Breast epithelium (tissue), 4 donors: ENCODE measurements at regions not wholly inside any gene's neighbourhood (a gene's known extent, or its start where the extent isn't known, plus 50 kb on each side); places are given as distances from the start of the nearest gene placed in this dataset.

Source experiments
- DNase-seq, 2 donors: peaks; one replicate each; pipeline ENCODE4 v3.0.0-alpha.2; 2019; ENCODE audit warnings: low spot score in 2 of 2
- H3K27ac ChIP-seq, 2 donors: fragments of 200-600 bp; sonication (generic) in 1 of 2; one replicate each; pipeline ENCODE4 v1.5.1; 2016 to 2019; ENCODE audit warnings: mild to moderate bottlenecking in 1 of 2
- H3K27me3 ChIP-seq, 2 donors: fragments of 200-600 bp; sonication (generic) in 1 of 2; one replicate each; pipeline versions ENCODE4 v1.5.1 to v1.6.0; 2017 to 2019; ENCODE audit warnings: control low read depth in 1 of 2, mild to moderate bottlenecking in 1 of 2
- H3K36me3 ChIP-seq: fragments of 200-600 bp; one replicate; pipeline ENCODE4 v1.5.1; 2019
- H3K4me1 ChIP-seq, 2 donors: fragments of 200-600 bp; sonication (generic); one replicate each; pipeline ENCODE4 v1.5.1; 2016 to 2019; ENCODE audit warnings: control low read depth in 1 of 2
- H3K4me3 ChIP-seq, 3 donors: fragments of 200-600 bp; sonication (generic); 1 replicate in 2 of 3; 2 replicates in 1 of 3; pipeline ENCODE4 v1.5.1; 2016 to 2019; ENCODE audit warnings: mild to moderate bottlenecking in 3 of 3, moderate library complexity in 2 of 3
- H3K9me3 ChIP-seq, 2 donors: fragments of 200-600 bp; sonication (generic) in 1 of 2; one replicate each; pipeline ENCODE4 v1.5.1; 2016 to 2019; ENCODE audit warnings: control low read depth in 1 of 2
- POLR2A ChIP-seq: fragments of 450-650 bp; IDR thresholded peaks from one replicate; pipeline ENCODE4 v1.6.1; 2016; ENCODE audit warnings: antibody characterized with exemption, mild to moderate bottlenecking, moderate library complexity
- POLR2AphosphoS5 ChIP-seq, 3 donors: sonication (generic); formaldehyde crosslinking; IDR thresholded peaks; one replicate each; pipeline ENCODE4 v1.6.1; 2017; ENCODE audit warnings: antibody characterized with exemption in 3 of 3
- intact Hi-C: fragments of 100-400 bp; cut with DNase I; formaldehyde crosslinking; loops from one replicate; pipeline ENCODE4 v1.15.1; 2023; ENCODE audit warnings: low total_unique reads
- TF ChIP-seq, protein P1 (sequence below), 3 donors: fragments of 450-650 bp; IDR thresholded peaks; one replicate each; pipeline ENCODE4 v1.5.1; 2016 to 2017; ENCODE audit warnings: antibody characterized with exemption in 3 of 3, mild to moderate bottlenecking in 3 of 3, moderate library complexity in 3 of 3

DNA sequence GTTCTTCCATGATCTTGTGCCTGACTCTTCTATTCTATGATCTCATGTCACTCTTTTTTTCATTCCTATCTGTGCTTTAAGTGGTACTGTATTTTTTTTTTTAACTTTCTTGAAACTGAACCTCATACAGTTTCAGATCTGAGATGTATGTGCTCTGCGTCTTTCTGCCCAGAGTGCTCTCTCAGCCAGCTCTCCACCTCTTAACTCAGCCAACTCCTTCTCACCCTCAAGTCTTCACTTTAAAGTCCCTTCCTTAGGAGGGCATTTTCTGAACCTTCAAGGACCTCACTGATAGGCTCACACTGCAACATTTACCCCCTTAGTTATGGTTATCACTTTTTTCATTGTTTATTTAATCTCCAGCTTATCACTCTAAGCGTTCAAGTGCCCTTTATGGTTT, 158.7 kb downstream of the IRS2 start:
- TF ChIP-seq, protein P1, sequence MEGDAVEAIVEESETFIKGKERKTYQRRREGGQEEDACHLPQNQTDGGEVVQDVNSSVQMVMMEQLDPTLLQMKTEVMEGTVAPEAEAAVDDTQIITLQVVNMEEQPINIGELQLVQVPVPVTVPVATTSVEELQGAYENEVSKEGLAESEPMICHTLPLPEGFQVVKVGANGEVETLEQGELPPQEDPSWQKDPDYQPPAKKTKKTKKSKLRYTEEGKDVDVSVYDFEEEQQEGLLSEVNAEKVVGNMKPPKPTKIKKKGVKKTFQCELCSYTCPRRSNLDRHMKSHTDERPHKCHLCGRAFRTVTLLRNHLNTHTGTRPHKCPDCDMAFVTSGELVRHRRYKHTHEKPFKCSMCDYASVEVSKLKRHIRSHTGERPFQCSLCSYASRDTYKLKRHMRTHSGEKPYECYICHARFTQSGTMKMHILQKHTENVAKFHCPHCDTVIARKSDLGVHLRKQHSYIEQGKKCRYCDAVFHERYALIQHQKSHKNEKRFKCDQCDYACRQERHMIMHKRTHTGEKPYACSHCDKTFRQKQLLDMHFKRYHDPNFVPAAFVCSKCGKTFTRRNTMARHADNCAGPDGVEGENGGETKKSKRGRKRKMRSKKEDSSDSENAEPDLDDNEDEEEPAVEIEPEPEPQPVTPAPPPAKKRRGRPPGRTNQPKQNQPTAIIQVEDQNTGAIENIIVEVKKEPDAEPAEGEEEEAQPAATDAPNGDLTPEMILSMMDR (IDR thresholded peaks at IDR 0.05), result no peak
- TF ChIP-seq POLR2AphosphoS5 (IDR thresholded peaks at IDR 0.05) (no peak), POLR2A (no peak)
- H3K27me3 ChIP-seq, result no peaks in the 10 kb centered on the region
- no peaks in the 10 kb centered on the region for H3K9me3 ChIP-seq
- intact Hi-C loops, result no loop called here
- no peak for DNase-seq
- H3K36me3 ChIP-seq, result no peaks in the 10 kb centered on the region
- no peak overlapping the region for H3K4me3 ChIP-seq
- H3K27ac ChIP-seq, result no peak overlapping the region
- no peaks in the 10 kb centered on the region for H3K4me1 ChIP-seq

DNA sequence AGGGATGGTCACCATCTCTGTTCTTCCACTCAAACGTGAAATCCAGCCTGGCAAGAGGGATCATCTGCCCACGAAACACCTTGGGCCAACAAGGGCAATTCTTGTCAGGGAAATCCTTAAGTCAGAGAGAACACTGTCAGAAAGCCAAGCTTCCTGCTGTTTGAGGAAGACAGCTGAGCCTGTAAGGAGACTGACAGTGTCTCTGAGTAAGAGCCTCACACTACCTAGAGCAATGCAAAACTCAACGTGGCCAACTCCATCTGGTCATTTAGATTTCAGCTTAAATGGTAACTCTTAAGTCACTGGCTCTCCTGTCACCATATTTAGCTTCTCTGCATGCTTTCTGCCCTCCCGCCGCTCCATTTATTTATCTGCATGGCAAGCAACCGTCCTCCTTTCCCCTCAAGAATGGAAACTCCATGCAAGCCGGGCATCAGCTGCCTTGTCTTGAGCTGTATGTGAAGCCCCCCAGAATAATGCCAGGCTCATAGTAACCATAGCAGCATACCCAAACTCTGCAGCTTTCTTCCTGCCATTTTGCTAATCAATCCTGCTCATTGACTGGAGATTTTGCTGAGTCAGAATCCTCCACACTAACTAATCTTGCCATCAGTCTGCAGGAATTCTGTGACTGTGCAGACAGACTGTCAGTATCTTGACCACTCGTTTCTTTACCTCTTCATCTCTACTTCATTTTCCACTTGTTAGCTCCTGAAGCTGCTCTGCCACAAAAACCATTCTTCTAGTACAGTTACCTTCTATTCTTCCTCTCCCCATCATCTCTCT, 159.8 kb downstream of the IRS2 start:
- TF ChIP-seq POLR2A, result no peak
- TF ChIP-seq, protein P1 (IDR thresholded peaks at IDR 0.05), result no peak
- no peak for TF ChIP-seq POLR2AphosphoS5 (IDR thresholded peaks at IDR 0.05)
- no peaks in the 10 kb centered on the region for H3K36me3 ChIP-seq
- no peak overlapping the region for H3K4me3 ChIP-seq
- no peaks in the 10 kb centered on the region for H3K4me1 ChIP-seq
- H3K27me3 ChIP-seq, result no peaks in the 10 kb centered on the region
- no peaks in the 10 kb centered on the region for H3K9me3 ChIP-seq
- DNase-seq, result no peak
- intact Hi-C loops, result no loop called here
- no peak overlapping the region for H3K27ac ChIP-seq

DNA sequence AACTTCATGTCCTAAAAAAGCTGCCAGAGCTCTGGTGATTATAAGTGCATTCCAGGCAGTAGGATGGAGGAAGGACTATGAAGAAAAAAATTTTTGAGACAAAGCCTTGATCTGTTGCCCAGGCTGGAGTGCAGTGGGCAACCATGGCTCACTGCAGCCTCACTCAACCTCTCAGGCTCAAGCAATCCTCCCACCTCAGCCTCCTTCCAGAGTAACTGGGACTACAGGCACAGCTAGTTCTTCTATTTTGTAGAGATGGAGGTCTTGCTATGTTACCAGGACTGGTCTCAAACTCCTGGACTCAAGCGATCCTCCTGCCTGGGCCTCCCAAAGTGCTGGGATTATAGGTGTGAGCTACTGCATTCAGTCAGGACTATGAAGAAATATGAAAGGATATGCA, 161.2 kb downstream of the IRS2 start:
- Histone ChIP-seq H3K4me3 (no peak overlapping the region), H3K27ac (no peak overlapping the region), H3K36me3 (no peaks in the 10 kb centered on the region), H3K27me3 (no peaks in the 10 kb centered on the region), H3K4me1 (no peaks in the 10 kb centered on the region), H3K9me3 (no peaks in the 10 kb centered on the region)
- DNase-seq, result no peak
- intact Hi-C loops, result no loop called here
- TF ChIP-seq POLR2A, result no peak
- TF ChIP-seq POLR2AphosphoS5 (IDR thresholded peaks at IDR 0.05), result no peak
- TF ChIP-seq, protein P1 (IDR thresholded peaks at IDR 0.05), result no peak

DNA sequence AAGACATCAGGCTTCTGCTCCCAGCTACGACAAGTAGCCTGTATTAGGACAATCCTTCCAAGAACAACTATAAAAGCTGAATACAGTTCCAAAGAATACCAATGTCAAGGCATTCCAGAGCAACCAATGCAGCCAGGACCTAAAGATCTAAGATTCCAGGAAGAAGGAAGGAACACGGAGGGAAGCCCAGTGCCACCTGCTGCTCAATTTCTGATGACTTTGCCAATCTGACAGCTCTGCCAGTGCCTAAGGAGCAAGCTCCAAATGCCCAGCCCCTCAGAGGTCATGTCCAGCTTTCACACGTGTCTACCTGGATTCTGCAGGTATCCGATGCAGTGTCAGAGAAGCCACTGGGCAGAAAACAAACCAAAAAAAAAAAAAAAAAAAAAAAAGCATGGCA, 164.4 kb downstream of the IRS2 start:
- TF ChIP-seq POLR2A (no peak), POLR2AphosphoS5 (IDR thresholded peaks at IDR 0.05) (no peak)
- TF ChIP-seq, protein P1 (IDR thresholded peaks at IDR 0.05), result no peak
- Histone ChIP-seq H3K9me3 (no peaks in the 10 kb centered on the region), H3K27me3 (no peaks in the 10 kb centered on the region), H3K27ac (no peak overlapping the region), H3K4me3 (no peak overlapping the region), H3K4me1 (no peaks in the 10 kb centered on the region), H3K36me3 (no peaks in the 10 kb centered on the region)
- intact Hi-C loops, result no loop called here
- no peak for DNase-seq

DNA sequence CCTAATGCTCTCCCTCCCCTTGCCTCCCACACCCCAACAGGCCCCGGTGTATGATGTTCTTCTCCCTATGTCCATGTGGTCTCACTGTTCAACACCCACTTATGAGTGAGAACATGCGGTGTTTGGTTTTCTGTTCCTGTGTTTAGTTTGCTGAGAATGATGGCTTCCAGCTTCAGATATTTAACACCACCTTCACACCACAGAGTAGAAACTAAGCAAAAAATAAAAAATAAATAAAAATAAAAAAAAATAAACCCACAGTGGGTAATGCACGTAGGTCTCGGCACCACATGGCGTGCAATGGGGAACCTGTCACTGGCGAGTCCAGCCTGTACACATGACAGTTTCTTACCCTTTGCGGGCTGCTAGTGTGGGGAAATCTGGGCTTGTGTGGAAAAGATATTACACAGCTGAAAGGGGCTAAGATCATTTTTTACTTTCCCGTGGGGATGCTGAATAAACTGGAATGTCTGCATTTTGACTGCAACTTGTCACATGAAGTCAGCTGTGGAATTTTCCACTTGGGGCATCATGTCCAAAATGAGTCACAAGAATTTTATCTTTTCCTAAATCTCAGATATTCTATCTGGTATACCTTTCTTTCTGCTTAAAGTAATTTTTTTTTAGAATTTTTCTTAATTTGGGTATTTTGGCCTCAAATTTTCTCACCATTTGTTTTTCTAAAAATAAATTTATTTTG, 170.5 kb downstream of the IRS2 start:
- no peak for DNase-seq
- H3K4me1 ChIP-seq, result no peaks in the 10 kb centered on the region
- H3K9me3 ChIP-seq, result no peaks in the 10 kb centered on the region
- H3K27ac ChIP-seq, result no peak overlapping the region
- no peaks in the 10 kb centered on the region for H3K36me3 ChIP-seq
- intact Hi-C loops, result no loop called here
- TF ChIP-seq POLR2A (no peak), POLR2AphosphoS5 (IDR thresholded peaks at IDR 0.05) (no peak)
- TF ChIP-seq, protein P1 (IDR thresholded peaks at IDR 0.05), result no peak
- H3K27me3 ChIP-seq, result no peaks in the 10 kb centered on the region
- H3K4me3 ChIP-seq, result no peak overlapping the region
